A549 (cell line): ENCODE measurements at regions not wholly inside any gene's neighbourhood (a gene's known extent, or its start where the extent isn't known, plus 50 kb on each side); places are given as distances from the start of the nearest gene placed in this dataset.
A peak's percentile ranks its signal among the peaks of the same experiment; 100 is the strongest.

Experiments used
- ATAC-seq, 2 experiments: fragments of 200-7000 bp in 1 of 2; fragments of >200 bp in 1 of 2; cut with Nextera tagmentation in 1 of 2; cut with Tn5 transposase in 1 of 2; 3 replicates each; pipeline versions ENCODE4 v1.8.0 to v1.9.1; 2018 to 2020; ENCODE audit warnings: mild to moderate bottlenecking in 1 of 2, moderate library complexity in 1 of 2
- CTCF ChIA-PET: fragments of 300-600 bp; sonication (Branson Sonifier 250); formaldehyde crosslinking; extraction: SDS; loops from one replicate; lab custom pipeline; 2021; ENCODE audit warnings: antibody characterized with exemption, inconsistent platforms; lab: Yijun Ruan, JAX
- POLR2A ChIA-PET: fragments of 350-600 bp; formaldehyde crosslinking; extraction: SDS; loops from one replicate; lab custom pipeline; 2021; ENCODE audit warnings: antibody characterized with exemption, inconsistent platforms; lab: Yijun Ruan, JAX
- DNase-seq, 2 experiments: peaks; one replicate each; pipeline versions ENCODE4 v3.0.0 to v3.0.0-alpha.2; 2011 to 2016; ENCODE audit warnings: low read depth in 1 of 2, low spot score in 1 of 2
- FAIRE-seq: peaks from 2 replicates; lab custom pipeline; 2011; peaks lifted over from hg19 to GRCh38; lab: Jason Lieb, UNC
- H3K27ac ChIP-seq, 2 experiments: fragments of >200 bp; sonication (Bioruptor Twin); formaldehyde crosslinking; 3 replicates each; pipeline ENCODE4 v1.5.1; 2016 to 2017
- H3K4me1 ChIP-seq: fragments of >200 bp; sonication (Bioruptor Twin); formaldehyde crosslinking; 3 replicates; pipeline ENCODE4 v1.6.1; 2016
- H3K4me2 ChIP-seq: fragments of >200 bp; sonication (Bioruptor Twin); formaldehyde crosslinking; 3 replicates; pipeline ENCODE4 v1.6.1; 2016
- H3K4me3 ChIP-seq: fragments of >200 bp; sonication (Bioruptor Twin); formaldehyde crosslinking; 3 replicates; pipeline ENCODE4 v1.5.1; 2016
- H3K9me3 ChIP-seq: fragments of >200 bp; sonication (Bioruptor Twin); formaldehyde crosslinking; 3 replicates; pipeline ENCODE4 v1.6.1; 2016
- CBX2 ChIP-seq: fragments of 200-600 bp; sonication (generic); IDR thresholded peaks from 2 replicates; pipeline ENCODE4 v1.6.1; 2016; ENCODE audit warnings: low read depth, mild to moderate bottlenecking, borderline replicate concordance
- CBX8 ChIP-seq: fragments of 200-600 bp; sonication (generic); IDR thresholded peaks from 2 replicates; pipeline ENCODE4 v1.6.1; 2016
- CHD4 ChIP-seq: fragments of 200-600 bp; sonication (generic); IDR thresholded peaks from 2 replicates; pipeline ENCODE4 v1.6.1; 2016; ENCODE audit warnings: antibody characterized with exemption, mild to moderate bottlenecking, borderline replicate concordance
- EHF ChIP-seq: fragments of 250-450 bp; sonication (Bioruptor Pico); IDR thresholded peaks from 2 replicates; pipeline ENCODE4 v1.5.0; 2020; ENCODE audit warnings: mild to moderate bottlenecking
- ELK1 ChIP-seq: fragments of 150-350 bp; IDR thresholded peaks from 2 replicates; pipeline ENCODE4 v1.6.1; 2014; ENCODE audit warnings: low read depth, mild to moderate bottlenecking, low read length
- ESRRA ChIP-seq: fragments of 150-350 bp; IDR thresholded peaks from 2 replicates; pipeline ENCODE4 v1.6.1; 2014; ENCODE audit warnings: mild to moderate bottlenecking, low read length, borderline replicate concordance
- HDAC2 ChIP-seq: fragments of 200-600 bp; sonication (generic); IDR thresholded peaks from 2 replicates; pipeline ENCODE4 v1.6.1; 2016
- HMGXB4 ChIP-seq: fragments of 250-450 bp; sonication (Bioruptor Pico); IDR thresholded peaks from 2 replicates; pipeline ENCODE4 v1.5.0; 2021; ENCODE audit warnings: mild to moderate bottlenecking, moderate library complexity, borderline replicate concordance
- HOXB13 ChIP-seq: fragments of 250-450 bp; sonication (Bioruptor Pico); IDR thresholded peaks from 2 replicates; pipeline ENCODE4 v1.5.0; 2020; ENCODE audit warnings: low read depth, mild to moderate bottlenecking, moderate library complexity
- HOXB5 ChIP-seq: fragments of 250-450 bp; sonication (Bioruptor Pico); IDR thresholded peaks from 2 replicates; pipeline ENCODE4 v1.5.0; 2020; ENCODE audit warnings: mild to moderate bottlenecking, moderate library complexity
- MAFK ChIP-seq: fragments of 450-650 bp; IDR thresholded peaks from 2 replicates; pipeline ENCODE4 v1.6.1; 2014; ENCODE audit not compliant: partially characterized antibody
- MAX ChIP-seq: IDR thresholded peaks from 2 replicates; pipeline ENCODE4 v1.6.1; 2012
- NFE2L2 ChIP-seq: fragments of 150-350 bp; conservative IDR thresholded peaks from 2 replicates; pipeline ENCODE4 v1.6.1; 2014; ENCODE audit warnings: low read length
- NR3C1 ChIP-seq: fragments of >200 bp; sonication (Bioruptor Twin); formaldehyde crosslinking; IDR thresholded peaks from 3 replicates; pipeline ENCODE4 v1.6.1; 2017
- POLR2A ChIP-seq: IDR thresholded peaks from 2 replicates; pipeline ENCODE4 v1.6.1; 2012; ENCODE audit warnings: mild to moderate bottlenecking, low read length
- POLR2AphosphoS2 ChIP-seq: conservative IDR thresholded peaks from 2 replicates; pipeline ENCODE4 v1.6.1; 2012; ENCODE audit warnings: low read length, improper control_type of control experiment, inconsistent platforms
- RARB ChIP-seq: fragments of 250-450 bp; sonication (Bioruptor Pico); IDR thresholded peaks from 2 replicates; pipeline ENCODE4 v1.8.0; 2021; ENCODE audit warnings: mild to moderate bottlenecking, moderate library complexity
- REST ChIP-seq: fragments of 200-600 bp; sonication (generic); IDR thresholded peaks from 2 replicates; pipeline ENCODE4 v1.6.1; 2016; ENCODE audit warnings: antibody characterized with exemption, mild to moderate bottlenecking, moderate library complexity
- TP53 ChIP-seq: fragments of 250-450 bp; sonication (Bioruptor Pico); IDR thresholded peaks from 2 replicates; pipeline ENCODE4 v1.5.0; 2021; ENCODE audit warnings: mild to moderate bottlenecking, moderate library complexity
- USF2 ChIP-seq: fragments of 450-650 bp; IDR thresholded peaks from 2 replicates; pipeline ENCODE4 v1.6.1; 2014; ENCODE audit warnings: antibody characterized with exemption
- WGBS: methylation state at CpG from one replicate; pipeline ENCODE4 v1.1.6; 2017; ENCODE audit errors: missing lambda C conversion rate; 5-methylcytosine and 5-hydroxymethylcytosine counted together

GRCh38 chr6:150732765-150733539 lies 132.6 kb upstream of the MTHFD1L start:
- 48% methylated on average over 12 of the region's 12 CpGs for WGBS
- ATAC-seq (no peak), DNase-seq (no peak), FAIRE-seq (no peak)
- POLR2A ChIA-PET, result no interaction called here
- Histone ChIP-seq H3K4me3 (no peak overlapping the region), H3K4me1 (no peaks in the 10 kb centered on the region), H3K4me2 (no peak overlapping the region), H3K9me3 (no peaks in the 10 kb centered on the region), H3K27ac (no peak overlapping the region)
- no peak for TF ChIP-seq POLR2AphosphoS2
- peak; percentile 7 for TF ChIP-seq MAFK
- no peak for TF ChIP-seq ELK1
- TF ChIP-seq REST, result no peak
- no peak for TF ChIP-seq NR3C1
- CTCF ChIA-PET, result no interaction called here

GRCh38 chr6:150733726-150734125 lies 131.8 kb upstream of the MTHFD1L start:
- Histone ChIP-seq H3K4me1 (no peaks in the 10 kb centered on the region), H3K27ac (no peak overlapping the region), H3K9me3 (no peaks in the 10 kb centered on the region), H3K4me3 (no peak overlapping the region), H3K4me2 (no peak overlapping the region)
- no peak for TF ChIP-seq CBX2
- no peak for TF ChIP-seq CHD4
- TF ChIP-seq ESRRA, result no peak
- TF ChIP-seq NFE2L2, result no peak
- TF ChIP-seq EHF (CRISPR knock-in tag), result no peak
- no peak for TF ChIP-seq POLR2A
- no peak for TF ChIP-seq HDAC2
- TF ChIP-seq HOXB13 (CRISPR knock-in tag), result no peak
- FAIRE-seq (no peak), ATAC-seq (no peak), DNase-seq (no peak)
- WGBS, result 70% methylated on average over 21 of the region's 21 CpGs
- POLR2A ChIA-PET, result no interaction called here
- CTCF ChIA-PET, result interaction anchor here (0.6 kb wide), 1 partner anchor 48 kb away, joined by 3 read pairs; no protein-coding TSS in a partner anchor

- H3K27ac ChIP-seq, result no peak overlapping the region
- ATAC-seq (no peak), DNase-seq (no peak)
- WGBS, result 84% methylated on average over 7 of the region's 7 CpGs
- H3K4me2 ChIP-seq, result no peak overlapping the region
- CTCF ChIA-PET, result interaction anchor here (0.6 kb wide), 1 partner anchor 47 kb away, joined by 3 read pairs; no protein-coding TSS in a partner anchor
- H3K4me3 ChIP-seq, result no peak overlapping the region
- no peaks in the 10 kb centered on the region for H3K4me1 ChIP-seq
- H3K9me3 ChIP-seq, result no peaks in the 10 kb centered on the region
- POLR2A ChIA-PET, result no interaction called here
- TF ChIP-seq CHD4, result no peak
- TF ChIP-seq MAX, result no peak
- TF ChIP-seq TP53 (CRISPR knock-in tag), result no peak
- no peak for TF ChIP-seq NFE2L2
- no peak for TF ChIP-seq HMGXB4 (CRISPR knock-in tag)
- TF ChIP-seq USF2, result no peak
- TF ChIP-seq CBX8, result no peak
- no peak for TF ChIP-seq RARB (CRISPR knock-in tag)
- no peak for TF ChIP-seq HOXB5 (CRISPR knock-in tag)
- TF ChIP-seq, all 56 proteins: peak for 0
- no peak for FAIRE-seq
These were observed 131.3 kb upstream of the MTHFD1L start for GRCh38 chr6:150734235-150734634.
